Right ventricle myocardium superior (tissue), 1 donor: ENCODE measurements at regions not wholly inside any gene's neighbourhood (a gene's known extent, or its start where the extent isn't known, plus 50 kb on each side); places are given as distances from the start of the nearest gene placed in this dataset.
"Not testable (repeated sequence)": the region's sequence is repeated elsewhere in the genome, so short reads cannot be mapped to it uniquely, and the experiment has no call there.

Experiments used
- ATAC-seq: fragments of 200-7000 bp; cut with Tn5 transposase; one replicate; pipeline ENCODE4 v1.9.1; 2020; ENCODE audit warnings: mild to moderate bottlenecking; ENCODE audit not compliant: poor library complexity
- DNase-seq: peaks from one replicate; pipeline ENCODE4 v3.0.0-alpha.2; 2020
- intact Hi-C: fragments of 100-400 bp; cut with DNase I; formaldehyde crosslinking; loops from one replicate; pipeline ENCODE4 v1.11.2; 2022
- donor health status: DM: no; HTN: yes; CAD: no; lungs with severe emphysema.

GRCh38 chr7:13713092-13713491 lies 276.4 kb downstream of the ETV1 start:
- DNase-seq (no peak), ATAC-seq (no peak)
- intact Hi-C loops = no loop called here

GRCh38 chr7:13715534-13715933 lies 273.9 kb downstream of the ETV1 start:
- no peak for ATAC-seq
- intact Hi-C loops = no loop called here

GRCh38 chr7:13717031-13717430 lies 272.4 kb downstream of the ETV1 start:
- DNase-seq (no peak), ATAC-seq (no peak)
- intact Hi-C loops = no loop called here

More at GRCh38 chr7:13715534-13715933, 273.9 kb downstream of the ETV1 start:
- no peak for DNase-seq

GRCh38 chr7:13724191-13724976 lies 265.1 kb downstream of the ETV1 start:
- no peak for ATAC-seq
- intact Hi-C loops = no loop called here
- DNase-seq = no peak

GRCh38 chr7:13724977-13725566 lies 264.4 kb downstream of the ETV1 start:
- DNase-seq = no peak
- intact Hi-C loops = no loop called here
- ATAC-seq = no peak

GRCh38 chr7:13725591-13725990 lies 263.9 kb downstream of the ETV1 start:
- intact Hi-C loops = no loop called here
- DNase-seq = no peak

GRCh38 chr7:13727279-13727678 lies 262.2 kb downstream of the ETV1 start:
- intact Hi-C loops = no loop called here
- no peak for DNase-seq
- ATAC-seq = no peak

More at GRCh38 chr7:13725591-13725990, 263.9 kb downstream of the ETV1 start:
- no peak for ATAC-seq

GRCh38 chr7:13727751-13728150 lies 261.7 kb downstream of the ETV1 start:
- intact Hi-C loops = no loop called here
- no peak for ATAC-seq
- no peak for DNase-seq

- intact Hi-C loops, ATAC-seq, DNase-seq: not testable (repeated sequence)
Measured at GRCh38 chr7:13728430-13728829, 261.0 kb downstream of the ETV1 start.

- ATAC-seq = no peak
- intact Hi-C loops = no loop called here
- no peak for DNase-seq
Measured at GRCh38 chr7:13731643-13732042, 257.8 kb downstream of the ETV1 start.

GRCh38 chr7:13737563-13737962 lies 251.9 kb downstream of the ETV1 start:
- ATAC-seq (no peak), DNase-seq (no peak)
- intact Hi-C loops = no loop called here

GRCh38 chr7:13742126-13742525 lies 247.3 kb downstream of the ETV1 start:
- DNase-seq (no peak), ATAC-seq (peak; percentile 89)
- intact Hi-C loops = loop anchor here (10.0 kb wide), 1 partner anchor 457 kb away; no protein-coding TSS in a partner anchor

GRCh38 chr7:13742811-13743210 lies 246.7 kb downstream of the ETV1 start:
- DNase-seq (peak; percentile 33), ATAC-seq (peak; percentile 88)
- intact Hi-C loops = loop anchor here (10.0 kb wide), 1 partner anchor 458 kb away; no protein-coding TSS in a partner anchor

- ATAC-seq = peak; percentile 75
- DNase-seq = no peak
- intact Hi-C loops = loop anchor here (10.0 kb wide), 1 partner anchor 458 kb away; no protein-coding TSS in a partner anchor
Measured at GRCh38 chr7:13743226-13743625, 246.2 kb downstream of the ETV1 start.

- DNase-seq (no peak), ATAC-seq (no peak)
- intact Hi-C loops = loop anchor here (10.0 kb wide), 1 partner anchor 461 kb away; no protein-coding TSS in a partner anchor
Measured at GRCh38 chr7:13745530-13745929, 243.9 kb downstream of the ETV1 start.

GRCh38 chr7:13748998-13749397 lies 240.5 kb downstream of the ETV1 start:
- no peak for ATAC-seq
- intact Hi-C loops = loop anchor here (10.0 kb wide), 1 partner anchor 464 kb away; no protein-coding TSS in a partner anchor

GRCh38 chr7:13749636-13750035 lies 239.8 kb downstream of the ETV1 start:
- ATAC-seq = no peak
- DNase-seq = no peak
- intact Hi-C loops = loop anchor here (10.0 kb wide), 1 partner anchor 465 kb away; no protein-coding TSS in a partner anchor

More at GRCh38 chr7:13748998-13749397, 240.5 kb downstream of the ETV1 start:
- DNase-seq = no peak

GRCh38 chr7:13751766-13752165 lies 237.7 kb downstream of the ETV1 start:
- DNase-seq = no peak
- ATAC-seq = no peak
- intact Hi-C loops = no loop called here

GRCh38 chr7:13757841-13758240 lies 231.6 kb downstream of the ETV1 start:
- ATAC-seq (no peak), DNase-seq (no peak)
- intact Hi-C loops = no loop called here

GRCh38 chr7:13765853-13766252 lies 223.6 kb downstream of the ETV1 start:
- intact Hi-C loops, DNase-seq, ATAC-seq: not testable (repeated sequence)
